IMR-90 (cell line): ENCODE measurements at regions not wholly inside any gene's neighbourhood (a gene's known extent, or its start where the extent isn't known, plus 50 kb on each side); places are given as distances from the start of the nearest gene placed in this dataset.

Experiments
- CTCF ChIP-seq: conservative IDR thresholded peaks from 2 replicates; pipeline ENCODE4 v1.5.1; 2012; ENCODE audit warnings: mild to moderate bottlenecking, low read depth, low read length, improper control_type of control experiment
- FOS ChIP-seq: fragments of 150-350 bp; IDR thresholded peaks from 2 replicates; pipeline ENCODE4 v1.6.1; 2016; ENCODE audit warnings: low read depth, low read length
- USF2 ChIP-seq: fragments of 150-350 bp; IDR thresholded peaks from 2 replicates; pipeline ENCODE4 v1.6.1; 2017; ENCODE audit warnings: mild to moderate bottlenecking, antibody characterized with exemption, low read length, low read depth

- TF ChIP-seq CTCF: no peak
- TF ChIP-seq FOS: no peak
- no peak for TF ChIP-seq USF2
These were observed 792.7 kb upstream of the LUZP2 start for GRCh38 chr11:23704183-23704582.
